Stomach (tissue), 4 donors: ENCODE measurements at regions not wholly inside any gene's neighbourhood (a gene's known extent, or its start where the extent isn't known, plus 50 kb on each side); places are given as distances from the start of the nearest gene placed in this dataset.

Source experiments
- CTCF ChIP-seq, 7 experiments: fragments of 450-650 bp in 4 of 7; fragments of 200-600 bp in 3 of 7; sonication (generic) in 3 of 7; IDR thresholded peaks; one replicate each; pipeline ENCODE4 v1.5.1; 2016 to 2019; ENCODE audit warnings: antibody characterized with exemption in 7 of 7, control low read depth in 2 of 7, mild to moderate bottlenecking in 1 of 7
- POLR2A ChIP-seq, 4 donors: fragments of 450-650 bp; IDR thresholded peaks; one replicate each; pipeline ENCODE4 v1.6.1; 2016; ENCODE audit warnings: antibody characterized with exemption in 4 of 4, control low read depth in 2 of 4, mild to moderate bottlenecking in 1 of 4, moderate library complexity in 1 of 4
- POLR2AphosphoS5 ChIP-seq, 3 donors: sonication (generic); formaldehyde crosslinking; IDR thresholded peaks; one replicate each; pipeline ENCODE4 v1.6.1; 2016; ENCODE audit warnings: antibody characterized with exemption in 3 of 3

GRCh38 chr9:110095776-110096175, 112.2 kb downstream of the C9orf152 start:
- TF ChIP-seq CTCF (IDR thresholded peaks at IDR 0.05) (no peak), POLR2A (IDR thresholded peaks at IDR 0.05) (no peak), POLR2AphosphoS5 (IDR thresholded peaks at IDR 0.05) (no peak)
